ENCODE measurements at regions not wholly inside any gene's neighbourhood (a gene's known extent, or its start where the extent isn't known, plus 50 kb on each side); places are given as distances from the start of the nearest gene placed in this dataset.

GRCh38 chr2:142241016-142241415 is 110.2 kb upstream of the LRP1B start:
- TF ChIP-seq, protein P1, sequence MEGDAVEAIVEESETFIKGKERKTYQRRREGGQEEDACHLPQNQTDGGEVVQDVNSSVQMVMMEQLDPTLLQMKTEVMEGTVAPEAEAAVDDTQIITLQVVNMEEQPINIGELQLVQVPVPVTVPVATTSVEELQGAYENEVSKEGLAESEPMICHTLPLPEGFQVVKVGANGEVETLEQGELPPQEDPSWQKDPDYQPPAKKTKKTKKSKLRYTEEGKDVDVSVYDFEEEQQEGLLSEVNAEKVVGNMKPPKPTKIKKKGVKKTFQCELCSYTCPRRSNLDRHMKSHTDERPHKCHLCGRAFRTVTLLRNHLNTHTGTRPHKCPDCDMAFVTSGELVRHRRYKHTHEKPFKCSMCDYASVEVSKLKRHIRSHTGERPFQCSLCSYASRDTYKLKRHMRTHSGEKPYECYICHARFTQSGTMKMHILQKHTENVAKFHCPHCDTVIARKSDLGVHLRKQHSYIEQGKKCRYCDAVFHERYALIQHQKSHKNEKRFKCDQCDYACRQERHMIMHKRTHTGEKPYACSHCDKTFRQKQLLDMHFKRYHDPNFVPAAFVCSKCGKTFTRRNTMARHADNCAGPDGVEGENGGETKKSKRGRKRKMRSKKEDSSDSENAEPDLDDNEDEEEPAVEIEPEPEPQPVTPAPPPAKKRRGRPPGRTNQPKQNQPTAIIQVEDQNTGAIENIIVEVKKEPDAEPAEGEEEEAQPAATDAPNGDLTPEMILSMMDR (IDR thresholded peaks at IDR 0.05), result no peak
- TF ChIP-seq POLR2A (IDR thresholded peaks at IDR 0.05) (no peak), EP300 (IDR thresholded peaks at IDR 0.05) (no peak)

Measured in upper lobe of left lung (tissue), 4 donors.